Caki2 (cell line): ENCODE measurements at regions not wholly inside any gene's neighbourhood (a gene's known extent, or its start where the extent isn't known, plus 50 kb on each side); places are given as distances from the start of the nearest gene placed in this dataset.

Experiments
- DNase-seq: peaks from one replicate; pipeline ENCODE4 v3.0.0-alpha.2; 2015; ENCODE audit warnings: low read depth
- in situ Hi-C: cut with HindIII; loops from 2 replicates; pipeline ENCODE4 v1.10.0; 2016; ENCODE audit warnings: low sequenced_read_pairs, low pct_unique_long_range_greater_than_20kb, mixed read lengths

- in situ Hi-C loops, result no loop called here
- no peak for DNase-seq
Measured at GRCh38 chr2:42951263-42951938, 159.0 kb upstream of the HAAO start.

- DNase-seq, result no peak
- in situ Hi-C loops, result no loop called here
Measured at GRCh38 chr2:42949125-42949524, 156.7 kb upstream of the HAAO start.

GRCh38 chr2:42947809-42948600 is 155.6 kb upstream of the HAAO start:
- DNase-seq, result no peak
- in situ Hi-C loops, result no loop called here

GRCh38 chr2:42944779-42945415 is 152.5 kb upstream of the HAAO start:
- no peak for DNase-seq
- in situ Hi-C loops, result no loop called here

GRCh38 chr2:42942990-42943493 is 150.7 kb upstream of the HAAO start:
- in situ Hi-C loops, result no loop called here
- DNase-seq, result no peak

- no peak for DNase-seq
- in situ Hi-C loops, result no loop called here
Measured at GRCh38 chr2:42942214-42942989, 150.0 kb upstream of the HAAO start.

GRCh38 chr2:42941633-42942176 is 149.3 kb upstream of the HAAO start:
- in situ Hi-C loops, result no loop called here
- no peak for DNase-seq

GRCh38 chr2:42939411-42940206 is 147.2 kb upstream of the HAAO start:
- in situ Hi-C loops, result no loop called here
- DNase-seq, result no peak

GRCh38 chr2:42938671-42939370 is 146.4 kb upstream of the HAAO start:
- in situ Hi-C loops, result no loop called here
- no peak for DNase-seq

- in situ Hi-C loops, result no loop called here
- DNase-seq, result no peak
Measured at GRCh38 chr2:42937171-42937875, 144.9 kb upstream of the HAAO start.

- in situ Hi-C loops, result no loop called here
- no peak for DNase-seq
Measured at GRCh38 chr2:42935692-42936671, 143.6 kb upstream of the HAAO start.

GRCh38 chr2:42934580-42935186 is 142.3 kb upstream of the HAAO start:
- in situ Hi-C loops, result no loop called here
- DNase-seq, result no peak

- in situ Hi-C loops, result no loop called here
- DNase-seq, result no peak
Measured at GRCh38 chr2:42933824-42934254, 141.5 kb upstream of the HAAO start.

GRCh38 chr2:42932271-42933151 is 140.1 kb upstream of the HAAO start:
- in situ Hi-C loops, result no loop called here
- no peak for DNase-seq
